ENCODE measurements at regions not wholly inside any gene's neighbourhood (a gene's known extent, or its start where the extent isn't known, plus 50 kb on each side); places are given as distances from the start of the nearest gene placed in this dataset.
"Not testable (repeated sequence)": the region's sequence is repeated elsewhere in the genome, so short reads cannot be mapped to it uniquely, and the experiment has no call there.

DNA sequence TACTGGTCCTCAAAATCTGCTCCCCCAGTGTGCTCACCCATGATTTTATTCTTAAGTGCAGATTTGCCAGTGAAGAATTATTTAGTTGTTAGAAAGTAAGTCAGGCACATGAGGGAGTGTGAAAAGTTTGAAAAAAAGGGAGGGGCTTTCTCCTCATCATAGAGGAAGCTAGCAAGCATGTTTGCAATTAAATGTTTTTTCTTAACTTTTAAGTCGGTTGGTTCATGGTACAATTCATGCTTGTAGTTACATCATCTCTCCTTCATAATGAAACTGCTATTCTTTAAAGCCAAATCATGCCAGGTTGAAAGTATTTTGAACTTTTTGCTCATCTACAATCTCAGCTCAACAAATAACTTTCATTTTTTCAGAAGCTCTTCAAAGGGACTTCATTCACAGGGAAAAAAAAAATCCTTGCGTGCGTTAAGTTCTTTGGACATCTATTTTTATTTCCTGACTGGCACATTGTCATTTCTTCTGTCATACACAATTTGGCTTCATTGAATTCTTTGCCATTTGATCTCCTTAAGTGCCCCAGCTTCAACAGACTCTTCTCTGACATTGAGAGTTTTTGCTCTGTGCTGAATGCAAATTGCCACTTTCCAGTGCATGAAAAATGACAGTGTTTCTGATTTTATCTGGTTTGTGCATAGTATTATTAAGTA, 456.9 kb downstream of the TMEM232 start:
- TF ChIP-seq CTCF (IDR thresholded peaks at IDR 0.05; ENCODE audit: low read depth, low read length) = no peak
- no peak for DNase-seq (ENCODE audit: low read depth in 2 of 2)
- H3K4me3 ChIP-seq (replicated peaks in 1 of 2; ENCODE audit: low read depth in 2 of 2, low read length in 2 of 2) = no peak overlapping the region

DNA sequence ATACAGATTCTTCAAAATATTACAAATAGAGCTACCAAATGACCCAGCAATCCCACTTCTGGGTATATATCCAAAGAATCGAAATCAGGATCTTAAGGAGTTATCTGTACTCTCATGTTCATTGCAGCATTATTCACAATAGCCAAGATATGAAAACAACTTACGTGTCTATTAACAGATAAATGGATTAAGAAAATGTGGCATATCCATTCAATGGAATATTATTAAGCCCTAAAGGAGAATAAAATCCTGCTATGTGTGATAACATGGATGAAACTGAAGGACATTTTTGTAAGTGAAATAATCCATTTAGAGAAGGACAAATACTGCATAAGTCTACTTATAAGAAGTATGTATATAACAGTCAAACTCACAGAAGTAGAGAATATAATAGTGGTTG, 450.6 kb downstream of the TMEM232 start:
- H3K4me3 ChIP-seq (replicated peaks in 1 of 2; ENCODE audit: low read depth in 2 of 2, low read length in 2 of 2) = no peak overlapping the region
- no peak for DNase-seq (ENCODE audit: low read depth in 2 of 2)
- TF ChIP-seq CTCF (IDR thresholded peaks at IDR 0.05; ENCODE audit: low read depth, low read length) = no peak

DNA sequence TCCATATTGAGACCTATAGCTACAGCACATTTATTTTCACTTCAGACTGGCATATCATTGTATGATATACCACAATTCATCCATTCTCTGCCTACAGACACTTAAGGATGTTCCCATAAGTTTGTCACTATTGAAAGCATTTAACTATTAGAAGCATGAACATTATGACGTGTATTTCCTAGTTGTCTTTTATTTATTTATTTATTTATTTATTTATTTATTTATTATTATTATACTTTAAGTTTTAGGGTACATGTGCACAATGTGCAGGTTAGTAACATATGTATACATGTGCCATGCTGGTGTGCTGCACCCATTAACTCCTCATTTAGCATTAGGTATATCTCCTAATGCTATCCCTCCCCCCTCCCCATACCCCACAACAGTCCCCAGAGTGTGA, 448.0 kb downstream of the TMEM232 start:
- not testable (repeated sequence) for H3K4me3 ChIP-seq (replicated peaks in 1 of 2; ENCODE audit: low read depth in 2 of 2, low read length in 2 of 2); DNase-seq (ENCODE audit: low read depth in 2 of 2)

- H3K4me3 ChIP-seq (replicated peaks in 1 of 2; ENCODE audit: low read depth in 2 of 2, low read length in 2 of 2); DNase-seq (ENCODE audit: low read depth in 2 of 2): not testable (repeated sequence)
These were observed 442.4 kb downstream of the TMEM232 start for GRCh38 chr5:110284121-110284520.

- DNase-seq (ENCODE audit: low read depth in 2 of 2) = peak; percentile 3 to 49
- no peak overlapping the region for H3K4me3 ChIP-seq (replicated peaks in 1 of 2; ENCODE audit: low read depth in 2 of 2, low read length in 2 of 2)
- no peak for TF ChIP-seq CTCF (IDR thresholded peaks at IDR 0.05; ENCODE audit: low read depth, low read length)
These were observed 437.5 kb downstream of the TMEM232 start for GRCh38 chr5:110288766-110289511.

- no peak for TF ChIP-seq CTCF (IDR thresholded peaks at IDR 0.05; ENCODE audit: low read depth, low read length)
- H3K4me3 ChIP-seq (replicated peaks in 1 of 2; ENCODE audit: low read depth in 2 of 2, low read length in 2 of 2) = no peak overlapping the region
- no peak for DNase-seq (ENCODE audit: low read depth in 2 of 2)
These were observed 437.0 kb downstream of the TMEM232 start for GRCh38 chr5:110289512-110289810.

- no peak for DNase-seq (ENCODE audit: low read depth in 2 of 2)
- TF ChIP-seq CTCF (IDR thresholded peaks at IDR 0.05; ENCODE audit: low read depth, low read length) = no peak
- no peak overlapping the region for H3K4me3 ChIP-seq (replicated peaks in 1 of 2; ENCODE audit: low read depth in 2 of 2, low read length in 2 of 2)
These were observed 435.9 kb downstream of the TMEM232 start for GRCh38 chr5:110290542-110290941.

- no peak overlapping the region for H3K4me3 ChIP-seq (replicated peaks in 1 of 2; ENCODE audit: low read depth in 2 of 2, low read length in 2 of 2)
- TF ChIP-seq CTCF (IDR thresholded peaks at IDR 0.05; ENCODE audit: low read depth, low read length) = no peak
- no peak for DNase-seq (ENCODE audit: low read depth in 2 of 2)
These were observed 432.2 kb downstream of the TMEM232 start for GRCh38 chr5:110294281-110294680.
